ENCODE measurements at regions not wholly inside any gene's neighbourhood (a gene's known extent, or its start where the extent isn't known, plus 50 kb on each side); places are given as distances from the start of the nearest gene placed in this dataset.

DNA sequence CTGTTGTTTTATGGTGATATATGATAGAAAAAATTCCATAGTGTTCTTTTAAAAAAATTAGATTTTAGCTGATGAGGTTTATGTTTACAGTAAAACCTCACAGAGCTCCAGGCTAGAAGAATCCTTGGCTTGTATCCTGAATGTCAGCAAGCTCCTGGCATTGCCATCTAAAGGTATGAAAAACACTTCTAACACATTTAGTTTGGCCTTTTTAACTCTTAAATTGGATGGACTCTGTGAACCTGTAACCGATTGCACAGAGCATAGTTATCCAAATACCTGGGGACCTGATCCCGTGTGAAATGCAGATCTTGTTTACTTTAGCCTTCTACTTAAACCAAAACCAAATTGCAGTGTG, 241.1 kb upstream of the DCN start:
- Histone ChIP-seq H3K27me3 (no peaks in the 10 kb centered on the region), H3K4me3 (no peak overlapping the region), H3K9me3 (no peaks in the 10 kb centered on the region), H3K36me3 (no peaks in the 10 kb centered on the region), H3K27ac (no peak overlapping the region), H3K4me1 (peaks cover 0 to 16% (median 6%) of the 10 kb centered on the region in 4 donors)
- no peak for TF ChIP-seq CTCF (IDR thresholded peaks at IDR 0.05)
- no peak for TF ChIP-seq POLR2AphosphoS5 (IDR thresholded peaks at IDR 0.05)
- no peak for TF ChIP-seq POLR2A (IDR thresholded peaks at IDR 0.05)
- no peak for TF ChIP-seq EP300 (IDR thresholded peaks at IDR 0.05; ENCODE audit: low read depth)
- in situ Hi-C loops (cut with MboI; ENCODE audit: low pct_ligation_motif_present in 1 of 4, low pct_unique_long_range_greater_than_20kb in 1 of 4, low sequenced_read_pairs in 3 of 4) (no loop called here), intact Hi-C loops (cut with DNase I; ENCODE audit: low total_unique reads) (no loop called here)
- no peak for DNase-seq
- 52 to 67% methylated on average over 2 of the region's 2 CpGs for WGBS, 2 donors (ENCODE audit: low coverage in 1 of 2)

GRCh38 chr12:91422811-91423692, 240.4 kb upstream of the DCN start:
- Histone ChIP-seq H3K4me1 (peaks cover 0 to 16% (median 6%) of the 10 kb centered on the region in 4 donors), H3K9me3 (no peaks in the 10 kb centered on the region), H3K27ac (no peak overlapping the region), H3K27me3 (no peaks in the 10 kb centered on the region), H3K36me3 (no peaks in the 10 kb centered on the region), H3K4me3 (no peak overlapping the region)
- TF ChIP-seq POLR2A (IDR thresholded peaks at IDR 0.05): no peak
- TF ChIP-seq CTCF (IDR thresholded peaks at IDR 0.05): no peak
- no peak for TF ChIP-seq POLR2AphosphoS5 (IDR thresholded peaks at IDR 0.05)
- no peak for TF ChIP-seq EP300 (IDR thresholded peaks at IDR 0.05; ENCODE audit: low read depth)
- intact Hi-C loops (cut with DNase I; ENCODE audit: low total_unique reads) (no loop called here), in situ Hi-C loops (cut with MboI; ENCODE audit: low pct_ligation_motif_present in 1 of 4, low pct_unique_long_range_greater_than_20kb in 1 of 4, low sequenced_read_pairs in 3 of 4) (no loop called here)
- no peak for DNase-seq
- 42 to 47% methylated on average over 6 to 7 of the region's 7 CpGs for WGBS, 2 donors (ENCODE audit: low coverage in 1 of 2)

DNA sequence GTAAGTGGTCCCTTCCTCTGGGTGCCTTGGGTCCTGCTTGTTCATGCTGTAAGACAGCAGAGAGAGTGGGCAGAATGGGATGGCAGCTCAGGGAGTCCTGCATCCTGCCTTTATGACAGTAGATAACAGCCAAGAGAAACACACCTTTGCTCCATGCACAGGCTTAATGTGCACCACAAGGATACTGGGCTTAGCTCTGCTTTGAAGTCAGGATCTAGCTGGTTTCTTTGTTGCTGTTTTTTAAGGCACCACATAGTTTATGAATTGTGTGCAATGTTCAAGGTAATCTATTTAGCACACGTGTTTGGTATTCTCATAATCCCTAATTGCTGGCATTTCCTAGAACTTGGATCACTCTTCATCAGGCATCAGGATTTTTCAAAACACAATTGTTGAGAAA, 239.5 kb upstream of the DCN start:
- Histone ChIP-seq H3K4me1 (peaks cover 0 to 16% (median 6%) of the 10 kb centered on the region in 4 donors), H3K4me3 (no peak overlapping the region), H3K9me3 (no peaks in the 10 kb centered on the region), H3K27me3 (no peaks in the 10 kb centered on the region), H3K27ac (no peak overlapping the region), H3K36me3 (no peaks in the 10 kb centered on the region)
- 0 to 38% methylated on average over 1 of the region's 1 CpG for WGBS, 2 donors (ENCODE audit: low coverage in 1 of 2)
- TF ChIP-seq EP300 (IDR thresholded peaks at IDR 0.05; ENCODE audit: low read depth) (no peak), POLR2AphosphoS5 (IDR thresholded peaks at IDR 0.05) (no peak), POLR2A (IDR thresholded peaks at IDR 0.05) (no peak), CTCF (IDR thresholded peaks at IDR 0.05) (no peak)
- intact Hi-C loops (cut with DNase I; ENCODE audit: low total_unique reads) (no loop called here), in situ Hi-C loops (cut with MboI; ENCODE audit: low pct_ligation_motif_present in 1 of 4, low pct_unique_long_range_greater_than_20kb in 1 of 4, low sequenced_read_pairs in 3 of 4) (no loop called here)
- DNase-seq: peak; percentile 13

DNA sequence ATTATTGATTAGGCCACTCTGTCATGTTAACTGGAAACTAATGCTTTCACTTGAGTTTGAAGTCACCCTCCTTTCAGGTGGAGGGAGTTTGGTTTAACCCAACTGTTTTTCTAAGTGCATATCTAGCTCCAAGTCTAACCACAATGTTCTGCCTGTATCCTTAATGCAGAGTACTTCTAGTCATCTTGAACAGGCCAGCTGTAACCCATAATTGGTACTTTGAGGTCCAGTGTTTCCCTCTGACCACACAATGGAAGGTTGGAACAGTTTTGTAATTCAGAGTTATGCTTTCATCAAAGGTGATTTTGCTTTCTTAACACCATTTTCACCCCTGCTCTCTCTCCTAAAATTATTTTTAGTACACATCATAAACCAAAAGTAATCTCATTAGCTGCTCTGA, 237.2 kb upstream of the DCN start:
- peaks cover 0 to 16% (median 6%) of the 10 kb centered on the region in 4 donors for H3K4me1 ChIP-seq
- in situ Hi-C loops (cut with MboI; ENCODE audit: low pct_ligation_motif_present in 1 of 4, low pct_unique_long_range_greater_than_20kb in 1 of 4, low sequenced_read_pairs in 3 of 4) (no loop called here), intact Hi-C loops (cut with DNase I; ENCODE audit: low total_unique reads) (no loop called here)
- no peaks in the 10 kb centered on the region for H3K27me3 ChIP-seq
- H3K36me3 ChIP-seq: no peaks in the 10 kb centered on the region
- TF ChIP-seq POLR2AphosphoS5 (IDR thresholded peaks at IDR 0.05) (no peak), POLR2A (IDR thresholded peaks at IDR 0.05) (no peak), CTCF (IDR thresholded peaks at IDR 0.05) (no peak), EP300 (IDR thresholded peaks at IDR 0.05; ENCODE audit: low read depth) (no peak)
- no peak for DNase-seq
- H3K4me3 ChIP-seq: no peak overlapping the region
- no peak overlapping the region for H3K27ac ChIP-seq
- H3K9me3 ChIP-seq: no peaks in the 10 kb centered on the region
